ENCODE measurements at regions not wholly inside any gene's neighbourhood (a gene's known extent, or its start where the extent isn't known, plus 50 kb on each side); places are given as distances from the start of the nearest gene placed in this dataset.
"Not testable (repeated sequence)": the region's sequence is repeated elsewhere in the genome, so short reads cannot be mapped to it uniquely, and the experiment has no call there.

GRCh38 chr2:111441614-111442013 lies 320.9 kb downstream of the BCL2L11 start:
- TF ChIP-seq CTCF (conservative IDR thresholded peaks at IDR 0.05 in 1 of 2, IDR thresholded peaks at IDR 0.05 in 1 of 2; ENCODE audit: low read depth in 1 of 2, low read length in 2 of 2); EZH2 (IDR thresholded peaks at IDR 0.05; ENCODE audit: low read length, missing control alignments): not testable (repeated sequence)
